H9 (cell line): ENCODE measurements at regions not wholly inside any gene's neighbourhood (a gene's known extent, or its start where the extent isn't known, plus 50 kb on each side); places are given as distances from the start of the nearest gene placed in this dataset.

Experiments used
- DNase-seq: peaks from one replicate; pipeline ENCODE4 v3.0.0-alpha.2; 2017
- H2AFZ ChIP-seq: one replicate; pipeline ENCODE4 v1.6.1; 2013; ENCODE audit warnings: mild to moderate bottlenecking, low read length, control low read depth, moderate library complexity
- H2AK5ac ChIP-seq: 2 replicates; pipeline ENCODE4 v1.6.1; 2013; ENCODE audit warnings: low read length, control low read depth, mixed read lengths; ENCODE audit not compliant: insufficient read length
- H2BK120ac ChIP-seq: one replicate; pipeline ENCODE4 v1.6.1; 2013; ENCODE audit warnings: low read depth, mild to moderate bottlenecking, low read length, control low read depth, inconsistent platforms; ENCODE audit not compliant: poor library complexity, severe bottlenecking
- H2BK12ac ChIP-seq: 2 replicates; pipeline ENCODE4 v1.6.1; 2013; ENCODE audit warnings: low read length, control low read depth, mixed read lengths, low read depth; ENCODE audit not compliant: insufficient read length
- H2BK15ac ChIP-seq: 2 replicates; pipeline ENCODE4 v1.6.1; 2013; ENCODE audit warnings: low read depth, low read length, control low read depth
- H2BK20ac ChIP-seq: one replicate; pipeline ENCODE4 v1.6.1; 2013; ENCODE audit warnings: low read depth, mild to moderate bottlenecking, low read length, control low read depth, inconsistent platforms; ENCODE audit not compliant: poor library complexity, severe bottlenecking
- H2BK5ac ChIP-seq: 2 replicates; pipeline ENCODE4 v1.6.1; 2013; ENCODE audit warnings: low read length, control low read depth, mixed read lengths; ENCODE audit not compliant: insufficient read length
- H3K14ac ChIP-seq: 2 replicates; pipeline ENCODE4 v1.6.1; 2013; ENCODE audit warnings: low read length, control low read depth; ENCODE audit not compliant: insufficient read depth
- H3K18ac ChIP-seq: 2 replicates; pipeline ENCODE4 v1.6.1; 2013; ENCODE audit warnings: low read depth, mild to moderate bottlenecking, mixed read lengths, low read length, control low read depth; ENCODE audit not compliant: insufficient read length
- H3K23ac ChIP-seq: 2 replicates; pipeline ENCODE4 v1.6.1; 2013; ENCODE audit warnings: low read length, control low read depth, mixed read lengths, low read depth; ENCODE audit not compliant: insufficient read length
- H3K23me2 ChIP-seq: 2 replicates; pipeline ENCODE4 v1.6.1; 2013; ENCODE audit warnings: low read depth, mild to moderate bottlenecking, mixed read lengths, low read length, control low read depth; ENCODE audit not compliant: insufficient read length, poor library complexity, severe bottlenecking
- H3K27ac ChIP-seq: 2 replicates; pipeline ENCODE4 v1.5.1; 2013; ENCODE audit warnings: low read length, control low read depth, mixed read lengths, low read depth; ENCODE audit not compliant: insufficient read length
- H3K27me3 ChIP-seq: 2 replicates; pipeline ENCODE4 v1.6.1; 2013; ENCODE audit warnings: low read length, control low read depth, inconsistent platforms; ENCODE audit not compliant: insufficient read depth
- H3K4ac ChIP-seq: 2 replicates; pipeline ENCODE4 v1.6.1; 2013; ENCODE audit warnings: low read depth, mild to moderate bottlenecking, control low read depth, inconsistent platforms, low read length, moderate library complexity
- H3K4me1 ChIP-seq: 2 replicates; pipeline ENCODE4 v1.6.1; 2013; ENCODE audit warnings: low read length, control low read depth, inconsistent platforms; ENCODE audit not compliant: insufficient read depth
- H3K4me2 ChIP-seq: 2 replicates; pipeline ENCODE4 v1.6.1; 2013; ENCODE audit warnings: low read length, control low read depth, mixed read lengths; ENCODE audit not compliant: insufficient read length, insufficient read depth
- H3K56ac ChIP-seq: 2 replicates; pipeline ENCODE4 v1.6.1; 2013; ENCODE audit warnings: low read depth, mild to moderate bottlenecking, mixed read lengths, low read length, control low read depth; ENCODE audit not compliant: insufficient read length
- H3K79me1 ChIP-seq: 2 replicates; pipeline ENCODE4 v1.6.1; 2013; ENCODE audit warnings: low read depth, mild to moderate bottlenecking, moderate library complexity, low read length, control low read depth, inconsistent platforms; ENCODE audit not compliant: insufficient read depth, poor library complexity, severe bottlenecking
- H3K79me2 ChIP-seq: 2 replicates; pipeline ENCODE4 v1.6.1; 2013; ENCODE audit warnings: low read length, control low read depth, inconsistent platforms; ENCODE audit not compliant: insufficient read depth
- H3K9ac ChIP-seq: 2 replicates; pipeline ENCODE4 v1.6.1; 2013; ENCODE audit warnings: low read length, control low read depth, mixed read lengths; ENCODE audit not compliant: insufficient read length; ENCODE audit errors: extremely low read depth
- H3K9me3 ChIP-seq: one replicate; pipeline ENCODE4 v1.6.1; 2013; ENCODE audit warnings: low read depth, low read length, inconsistent platforms; ENCODE audit not compliant: control insufficient read depth
- H3T11ph ChIP-seq: one replicate; pipeline ENCODE4 v1.6.1; 2013; ENCODE audit warnings: mild to moderate bottlenecking, low read length, control low read depth, inconsistent platforms
- H4K20me1 ChIP-seq: one replicate; pipeline ENCODE4 v1.6.1; 2013; ENCODE audit not compliant: control insufficient read depth, insufficient read length, insufficient read depth
- H4K5ac ChIP-seq: 2 replicates; pipeline ENCODE4 v1.6.1; 2013; ENCODE audit warnings: low read depth, mild to moderate bottlenecking, mixed read lengths, low read length, control low read depth; ENCODE audit not compliant: insufficient read length
- H4K8ac ChIP-seq: replicated peaks from 2 replicates; pipeline ENCODE4 v1.6.1; 2013; ENCODE audit warnings: low read length, control low read depth, mixed read lengths, low read depth; ENCODE audit not compliant: insufficient read length
- H4K91ac ChIP-seq: 2 replicates; pipeline ENCODE4 v1.6.1; 2013; ENCODE audit warnings: low read depth, mild to moderate bottlenecking, moderate library complexity, mixed read lengths, low read length, control low read depth; ENCODE audit not compliant: insufficient read length
- H3K27ac Mint-ChIP-seq, 3 experiments: 2 replicates in 2 of 3; 3 replicates in 1 of 3; pipeline ENCODE4 v1.8.0; 2020 to 2021; ENCODE audit warnings: mixed read lengths in 3 of 3, mild to moderate bottlenecking in 1 of 3, moderate library complexity in 1 of 3
- H3K27me3 Mint-ChIP-seq: 2 replicates; pipeline ENCODE4 v1.8.0; 2021; ENCODE audit warnings: low read depth, mild to moderate bottlenecking, moderate library complexity, mixed read lengths
- H3K36me3 Mint-ChIP-seq, 3 experiments: 2 replicates in 2 of 3; 3 replicates in 1 of 3; pipeline ENCODE4 v1.8.0; 2020 to 2021; ENCODE audit warnings: low read depth in 3 of 3, mixed read lengths in 3 of 3; ENCODE audit not compliant: insufficient read depth in 1 of 3
- H3K4me1 Mint-ChIP-seq, 2 experiments: 2 replicates each; pipeline ENCODE4 v1.8.0; 2020; ENCODE audit warnings: mixed read lengths in 2 of 2
- H3K4me3 Mint-ChIP-seq, 2 experiments: 2 replicates in 1 of 2; 3 replicates in 1 of 2; pipeline ENCODE4 v1.8.0; 2020 to 2021; ENCODE audit warnings: mild to moderate bottlenecking in 2 of 2, mixed read lengths in 2 of 2, moderate library complexity in 1 of 2
- H3K9me3 Mint-ChIP-seq, 2 experiments: 2 replicates in 1 of 2; 3 replicates in 1 of 2; pipeline ENCODE4 v1.8.0; 2020; ENCODE audit warnings: mild to moderate bottlenecking in 2 of 2, mixed read lengths in 2 of 2, moderate library complexity in 1 of 2
- WGBS: extraction: QIAGEN DNeasy Blood & Tissue Kit; methylation state at CpG from one replicate; pipeline ENCODE4 v1.1.7; 2013; ENCODE audit warnings: missing lambda C conversion rate, low lambda C conversion rate, mixed read lengths; ENCODE audit not compliant: insufficient read length; ENCODE audit errors: extremely low coverage; 5-methylcytosine and 5-hydroxymethylcytosine counted together
- TF ChIP-seq, protein P1 (sequence below): fragments of 200-600 bp; sonication (generic); conservative IDR thresholded peaks from 3 replicates; pipeline ENCODE4 v1.8.0; 2021; ENCODE audit warnings: antibody characterized with exemption, mild to moderate bottlenecking

DNA sequence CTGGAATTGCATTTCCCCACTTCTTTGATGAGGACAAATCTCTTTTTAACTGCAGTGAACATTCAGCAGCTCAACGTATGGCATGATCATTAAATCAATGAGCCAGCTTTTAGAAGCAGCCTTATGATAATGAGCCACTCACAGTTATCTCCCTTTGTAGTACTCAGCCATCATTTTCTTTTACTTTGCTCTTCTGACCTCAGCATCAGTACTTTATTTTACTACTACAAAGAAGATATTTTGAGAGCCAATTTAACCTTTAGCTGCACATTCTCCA, 250.0 kb upstream of the CLEC14A start:
- Histone ChIP-seq H3K9ac (no peak overlapping the region), H3K56ac (no peak overlapping the region), H3K18ac (no peak overlapping the region), H4K8ac (no peak overlapping the region), H2BK5ac (no peak overlapping the region), H3K79me2 (no peaks in the 10 kb centered on the region), H2BK120ac (no peak overlapping the region), H3K9me3 (no peaks in the 10 kb centered on the region), H4K91ac (no peak overlapping the region), H3K14ac (no peak overlapping the region), H3K4ac (no peak overlapping the region), H2AFZ (no peak overlapping the region), H4K5ac (no peak overlapping the region), H3K79me1 (no peaks in the 10 kb centered on the region), H2AK5ac (no peak overlapping the region), H2BK15ac (no peak overlapping the region), H3K4me2 (no peak overlapping the region), H2BK12ac (no peak overlapping the region), H3K23me2 (no peaks in the 10 kb centered on the region), H3K27me3 (no peaks in the 10 kb centered on the region), H2BK20ac (no peak overlapping the region), H3K27ac (no peak overlapping the region), H3T11ph (no peak overlapping the region), H4K20me1 (no peaks in the 10 kb centered on the region), H3K23ac (no peak overlapping the region), H3K4me1 (no peaks in the 10 kb centered on the region)
- whole genome bisulfite sequencing, result no CpG with 5 or more reads among the region's 1 CpG
- H3K4me1 Mint-ChIP-seq, result peaks cover 2 to 4% of the 10 kb centered on the region in 2 experiments; a peak in 3 of 4 replicates
- TF ChIP-seq, protein P1, sequence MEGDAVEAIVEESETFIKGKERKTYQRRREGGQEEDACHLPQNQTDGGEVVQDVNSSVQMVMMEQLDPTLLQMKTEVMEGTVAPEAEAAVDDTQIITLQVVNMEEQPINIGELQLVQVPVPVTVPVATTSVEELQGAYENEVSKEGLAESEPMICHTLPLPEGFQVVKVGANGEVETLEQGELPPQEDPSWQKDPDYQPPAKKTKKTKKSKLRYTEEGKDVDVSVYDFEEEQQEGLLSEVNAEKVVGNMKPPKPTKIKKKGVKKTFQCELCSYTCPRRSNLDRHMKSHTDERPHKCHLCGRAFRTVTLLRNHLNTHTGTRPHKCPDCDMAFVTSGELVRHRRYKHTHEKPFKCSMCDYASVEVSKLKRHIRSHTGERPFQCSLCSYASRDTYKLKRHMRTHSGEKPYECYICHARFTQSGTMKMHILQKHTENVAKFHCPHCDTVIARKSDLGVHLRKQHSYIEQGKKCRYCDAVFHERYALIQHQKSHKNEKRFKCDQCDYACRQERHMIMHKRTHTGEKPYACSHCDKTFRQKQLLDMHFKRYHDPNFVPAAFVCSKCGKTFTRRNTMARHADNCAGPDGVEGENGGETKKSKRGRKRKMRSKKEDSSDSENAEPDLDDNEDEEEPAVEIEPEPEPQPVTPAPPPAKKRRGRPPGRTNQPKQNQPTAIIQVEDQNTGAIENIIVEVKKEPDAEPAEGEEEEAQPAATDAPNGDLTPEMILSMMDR, result no peak
- H3K27ac Mint-ChIP-seq, result no peak overlapping the region
- H3K4me3 Mint-ChIP-seq, result no peak overlapping the region
- no peaks in the 10 kb centered on the region for H3K27me3 Mint-ChIP-seq
- peaks cover 4% of the 10 kb centered on the region in 2 experiments; a peak in 3 of 5 replicates for H3K9me3 Mint-ChIP-seq
- DNase-seq, result no peak
- no peaks in the 10 kb centered on the region for H3K36me3 Mint-ChIP-seq
